ENCODE measurements at regions not wholly inside any gene's neighbourhood (a gene's known extent, or its start where the extent isn't known, plus 50 kb on each side); places are given as distances from the start of the nearest gene placed in this dataset.

- no peaks in the 10 kb centered on the region for H3K36me3 ChIP-seq
- no peak for DNase-seq
- no peak overlapping the region for H3K27ac ChIP-seq (replicated peaks)
- H3K4me1 ChIP-seq: no peaks in the 10 kb centered on the region
- no peaks in the 10 kb centered on the region for H3K9me3 ChIP-seq (replicated peaks)
- TF ChIP-seq CTCF (IDR thresholded peaks at IDR 0.05; ENCODE audit: borderline replicate concordance): no peak
- no peak overlapping the region for H3K4me3 ChIP-seq
- no peaks in the 10 kb centered on the region for H3K27me3 ChIP-seq (ENCODE audit: low read depth)
- intact Hi-C loops (cut with micrococcal nuclease): no loop called here
Observed at GRCh38 chr5:98076501-98076900, 697.0 kb upstream of the RGMB start.

- Histone ChIP-seq H3K4me1 (no peaks in the 10 kb centered on the region), H3K27ac (replicated peaks) (no peak overlapping the region), H3K9me3 (replicated peaks) (no peaks in the 10 kb centered on the region), H3K27me3 (ENCODE audit: low read depth) (no peaks in the 10 kb centered on the region), H3K4me3 (no peak overlapping the region), H3K36me3 (no peaks in the 10 kb centered on the region)
- TF ChIP-seq CTCF (IDR thresholded peaks at IDR 0.05; ENCODE audit: borderline replicate concordance): no peak
- intact Hi-C loops (cut with micrococcal nuclease): no loop called here
- DNase-seq: no peak
Observed at GRCh38 chr5:98085593-98085992, 687.9 kb upstream of the RGMB start.

GRCh38 chr5:98095072-98095471, 678.4 kb upstream of the RGMB start:
- Histone ChIP-seq H3K9me3 (replicated peaks) (no peaks in the 10 kb centered on the region), H3K27ac (replicated peaks) (no peak overlapping the region), H3K4me1 (no peaks in the 10 kb centered on the region), H3K36me3 (no peaks in the 10 kb centered on the region), H3K4me3 (no peak overlapping the region), H3K27me3 (ENCODE audit: low read depth) (no peaks in the 10 kb centered on the region)
- intact Hi-C loops (cut with micrococcal nuclease): no loop called here
- no peak for TF ChIP-seq CTCF (IDR thresholded peaks at IDR 0.05; ENCODE audit: borderline replicate concordance)
- DNase-seq: no peak

- Histone ChIP-seq H3K9me3 (replicated peaks) (no peaks in the 10 kb centered on the region), H3K4me3 (no peak overlapping the region), H3K27me3 (ENCODE audit: low read depth) (no peaks in the 10 kb centered on the region), H3K36me3 (no peaks in the 10 kb centered on the region), H3K27ac (replicated peaks) (no peak overlapping the region), H3K4me1 (no peaks in the 10 kb centered on the region)
- intact Hi-C loops (cut with micrococcal nuclease): no loop called here
- TF ChIP-seq CTCF (IDR thresholded peaks at IDR 0.05; ENCODE audit: borderline replicate concordance): no peak
- DNase-seq: no peak
Observed at GRCh38 chr5:98096155-98096554, 677.3 kb upstream of the RGMB start.

- TF ChIP-seq CTCF (IDR thresholded peaks at IDR 0.05; ENCODE audit: borderline replicate concordance): no peak
Observed at GRCh38 chr5:98099448-98100105, 673.9 kb upstream of the RGMB start.

More at GRCh38 chr5:98099448-98100105, 673.9 kb upstream of the RGMB start:
- no peaks in the 10 kb centered on the region for H3K36me3 ChIP-seq
- intact Hi-C loops (cut with micrococcal nuclease): no loop called here
- no peak overlapping the region for H3K4me3 ChIP-seq
- no peaks in the 10 kb centered on the region for H3K27me3 ChIP-seq (ENCODE audit: low read depth)
- no peak for DNase-seq
- H3K4me1 ChIP-seq: no peaks in the 10 kb centered on the region
- H3K27ac ChIP-seq (replicated peaks): no peak overlapping the region
- H3K9me3 ChIP-seq (replicated peaks): no peaks in the 10 kb centered on the region
